ENCODE measurements at regions not wholly inside any gene's neighbourhood (a gene's known extent, or its start where the extent isn't known, plus 50 kb on each side); places are given as distances from the start of the nearest gene placed in this dataset.

DNA sequence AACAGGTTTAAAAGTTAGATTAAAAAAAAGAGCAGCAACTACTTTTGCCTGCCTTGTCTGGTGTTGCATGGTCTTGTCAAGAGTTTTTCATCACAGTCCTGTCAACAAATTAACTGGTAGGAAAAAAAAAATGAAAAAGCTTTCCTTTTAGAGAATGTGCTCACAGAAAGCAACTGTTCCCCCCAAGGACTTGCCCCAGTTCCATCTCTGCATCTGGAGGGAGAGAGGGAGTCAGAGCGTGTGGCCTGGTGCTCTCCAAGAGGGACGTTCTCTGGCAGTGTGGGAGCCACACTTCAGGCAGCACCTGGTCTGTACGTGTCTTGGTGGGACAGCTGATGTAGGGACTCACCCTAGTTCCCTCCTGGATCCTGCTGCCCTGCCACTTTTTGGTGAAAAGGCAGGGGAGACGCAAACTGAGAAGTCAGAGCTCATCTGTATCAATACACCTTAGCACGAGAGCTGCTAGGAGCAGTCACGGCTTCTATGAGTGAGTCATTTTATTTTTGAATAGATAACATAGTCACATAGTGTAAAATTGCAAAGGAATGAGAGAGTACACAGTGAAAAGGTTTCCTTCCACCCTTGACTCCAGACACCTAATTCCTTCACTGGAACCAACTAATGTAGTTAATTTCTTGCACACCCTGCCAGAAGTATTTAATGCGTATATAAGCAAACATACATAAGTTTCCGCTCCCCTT is 172.5 kb upstream of the MGAT5 start:
- intact Hi-C loops (cut with micrococcal nuclease; ENCODE audit: unreplicated experiment): loop anchor here (10.0 kb wide), 1 partner anchor 197 kb away; no protein-coding TSS in a partner anchor
- no peak overlapping the region for H3K27ac Mint-ChIP-seq (ENCODE audit: unreplicated experiment)
- POLR2A ChIA-PET: no interaction called here

GRCh38 chr2:134083548-134083947 is 170.3 kb upstream of the MGAT5 start:
- H3K27ac Mint-ChIP-seq (ENCODE audit: unreplicated experiment): no peak overlapping the region
- H3K4me1 ChIP-seq: peaks cover 14% of the 10 kb centered on the region
- TF ChIP-seq CTCF (IDR thresholded peaks at IDR 0.05; ENCODE audit: insufficient read depth in 1 of 2, low read depth in 1 of 2, low read length in 1 of 2, severe bottlenecking in 1 of 2, unreplicated experiment in 1 of 2): no peak
- peaks cover 4% of the 10 kb centered on the region for H3K9me3 Mint-ChIP-seq (ENCODE audit: unreplicated experiment)
- no peaks in the 10 kb centered on the region for H3K36me3 Mint-ChIP-seq (ENCODE audit: insufficient read depth, unreplicated experiment)
- POLR2A ChIA-PET: no interaction called here
- no peaks in the 10 kb centered on the region for H3K27me3 ChIP-seq (replicated peaks; ENCODE audit: control insufficient read depth, insufficient read depth, low read length)
- no TSS peak for BruUV-seq (replicated peaks)
- H3K4me1 Mint-ChIP-seq (ENCODE audit: low read depth, unreplicated experiment): peaks cover 10% of the 10 kb centered on the region
- CTCF ChIA-PET: no interaction called here
- no peaks in the 10 kb centered on the region for H3K36me3 ChIP-seq (ENCODE audit: control insufficient read depth, insufficient read depth, low read length)
- H3K4me3 ChIP-seq (ENCODE audit: low read depth, low read length): no peak overlapping the region
- H3K27me3 Mint-ChIP-seq (ENCODE audit: insufficient read depth, unreplicated experiment): no peaks in the 10 kb centered on the region
- DNase-seq: no peak
- intact Hi-C loops (cut with micrococcal nuclease; ENCODE audit: unreplicated experiment): loop anchor here (10.0 kb wide), 1 partner anchor 199 kb away; no protein-coding TSS in a partner anchor
- H3K4me3 Mint-ChIP-seq (ENCODE audit: unreplicated experiment): no peak overlapping the region
- no peaks in the 10 kb centered on the region for H3K9me3 ChIP-seq

More for the DNA sequence above, 172.5 kb upstream of the MGAT5 start:
- Mint-ChIP-seq H3K9me3 (ENCODE audit: unreplicated experiment) (no peaks in the 10 kb centered on the region), H3K36me3 (ENCODE audit: insufficient read depth, unreplicated experiment) (no peaks in the 10 kb centered on the region), H3K4me1 (ENCODE audit: low read depth, unreplicated experiment) (no peaks in the 10 kb centered on the region), H3K27me3 (ENCODE audit: insufficient read depth, unreplicated experiment) (no peaks in the 10 kb centered on the region), H3K4me3 (ENCODE audit: unreplicated experiment) (no peak overlapping the region)
- H3K4me1 ChIP-seq: no peaks in the 10 kb centered on the region
- BruUV-seq (replicated peaks): no TSS peak
- no peaks in the 10 kb centered on the region for H3K27me3 ChIP-seq (replicated peaks; ENCODE audit: control insufficient read depth, insufficient read depth, low read length)
- no peak for TF ChIP-seq CTCF (IDR thresholded peaks at IDR 0.05; ENCODE audit: insufficient read depth in 1 of 2, low read depth in 1 of 2, low read length in 1 of 2, severe bottlenecking in 1 of 2, unreplicated experiment in 1 of 2)
- no peaks in the 10 kb centered on the region for H3K36me3 ChIP-seq (ENCODE audit: control insufficient read depth, insufficient read depth, low read length)
- no peaks in the 10 kb centered on the region for H3K9me3 ChIP-seq
- CTCF ChIA-PET: no interaction called here
- H3K4me3 ChIP-seq (ENCODE audit: low read depth, low read length): no peak overlapping the region
- DNase-seq: no peak

GRCh38 chr2:134086594-134087219 is 167.2 kb upstream of the MGAT5 start:
- intact Hi-C loops (cut with micrococcal nuclease; ENCODE audit: unreplicated experiment): loop anchor here (10.0 kb wide), 1 partner anchor 202 kb away; no protein-coding TSS in a partner anchor
- BruUV-seq (replicated peaks): no TSS peak
- Mint-ChIP-seq H3K27ac (ENCODE audit: unreplicated experiment) (peak overlapping the region; percentile 75), H3K36me3 (ENCODE audit: insufficient read depth, unreplicated experiment) (no peaks in the 10 kb centered on the region), H3K4me1 (ENCODE audit: low read depth, unreplicated experiment) (peaks cover 21% of the 10 kb centered on the region), H3K27me3 (ENCODE audit: insufficient read depth, unreplicated experiment) (no peaks in the 10 kb centered on the region), H3K4me3 (ENCODE audit: unreplicated experiment) (no peak overlapping the region), H3K9me3 (ENCODE audit: unreplicated experiment) (peaks cover 34% of the 10 kb centered on the region)
- Histone ChIP-seq H3K36me3 (ENCODE audit: control insufficient read depth, insufficient read depth, low read length) (no peaks in the 10 kb centered on the region), H3K4me3 (ENCODE audit: low read depth, low read length) (no peak overlapping the region), H3K9me3 (0 out of 2 replicates have a peak, but pooled peaks cover 4% of the 10 kb centered on the region), H3K27me3 (replicated peaks; ENCODE audit: control insufficient read depth, insufficient read depth, low read length) (no peaks in the 10 kb centered on the region), H3K4me1 (peaks cover 28% of the 10 kb centered on the region)
- ChIA-PET POLR2A (no interaction called here), CTCF (no interaction called here)
- no peak for TF ChIP-seq CTCF (IDR thresholded peaks at IDR 0.05; ENCODE audit: insufficient read depth in 1 of 2, low read depth in 1 of 2, low read length in 1 of 2, severe bottlenecking in 1 of 2, unreplicated experiment in 1 of 2)
- DNase-seq: no peak
